ENCODE measurements at regions not wholly inside any gene's neighbourhood (a gene's known extent, or its start where the extent isn't known, plus 50 kb on each side); places are given as distances from the start of the nearest gene placed in this dataset.

- Histone ChIP-seq H3K36me3 (ENCODE audit: control insufficient read depth in 2 of 3, insufficient read depth in 3 of 3, low read length in 3 of 3) (no peaks in the 10 kb centered on the region), H3K9me3 (ENCODE audit: control insufficient read depth in 2 of 3, insufficient read depth in 1 of 3, low read length in 3 of 3) (peaks cover 0 to 13% (median 1%) of the 10 kb centered on the region in 3 donors), H3K9ac (ENCODE audit: low read length in 3 of 3) (no peak overlapping the region), H3K4me3 (ENCODE audit: low read length in 3 of 3) (no peak overlapping the region), H3K27ac (ENCODE audit: low read depth in 2 of 2, low read length in 2 of 2) (no peak overlapping the region), H3K4me1 (ENCODE audit: control insufficient read depth in 2 of 3, insufficient read depth in 2 of 3, low read depth in 1 of 3, low read length in 3 of 3) (no peaks in the 10 kb centered on the region), H3K27me3 (ENCODE audit: control insufficient read depth, insufficient read depth, low read length) (no peaks in the 10 kb centered on the region)
- FAIRE-seq (no peak), DNase-seq (peak in 1 of 5 donors; percentile 39)
- no peak for TF ChIP-seq CTCF (IDR thresholded peaks at IDR 0.05; ENCODE audit: borderline replicate concordance, extremely low read depth, insufficient read depth)
- intact Hi-C loops (cut with DNase I): no loop called here
Measured at GRCh38 chr14:104246401-104247335, 108.3 kb downstream of the KIF26A start.

GRCh38 chr14:104247336-104248202 lies 109.2 kb downstream of the KIF26A start:
- FAIRE-seq: no peak
- peak in 1 of 5 donors; percentile 63 for DNase-seq
- intact Hi-C loops (cut with DNase I): no loop called here

More at GRCh38 chr14:104247336-104248202, 109.2 kb downstream of the KIF26A start:
- no peak overlapping the region for H3K4me3 ChIP-seq (ENCODE audit: low read length in 3 of 3)
- no peak overlapping the region for H3K9ac ChIP-seq (ENCODE audit: low read length in 3 of 3)
- no peaks in the 10 kb centered on the region for H3K27me3 ChIP-seq (ENCODE audit: control insufficient read depth, insufficient read depth, low read length)
- H3K27ac ChIP-seq (ENCODE audit: low read depth in 2 of 2, low read length in 2 of 2): no peak overlapping the region
- H3K9me3 ChIP-seq (ENCODE audit: control insufficient read depth in 2 of 3, insufficient read depth in 1 of 3, low read length in 3 of 3): peaks cover 0 to 13% (median 1%) of the 10 kb centered on the region in 3 donors
- no peaks in the 10 kb centered on the region for H3K4me1 ChIP-seq (ENCODE audit: control insufficient read depth in 2 of 3, insufficient read depth in 2 of 3, low read depth in 1 of 3, low read length in 3 of 3)
- TF ChIP-seq CTCF (IDR thresholded peaks at IDR 0.05; ENCODE audit: borderline replicate concordance, extremely low read depth, insufficient read depth): no peak
- no peaks in the 10 kb centered on the region for H3K36me3 ChIP-seq (ENCODE audit: control insufficient read depth in 2 of 3, insufficient read depth in 3 of 3, low read length in 3 of 3)
